Ascending aorta (tissue), 2 donors: ENCODE measurements at regions not wholly inside any gene's neighbourhood (a gene's known extent, or its start where the extent isn't known, plus 50 kb on each side); places are given as distances from the start of the nearest gene placed in this dataset.

Source experiments
- DNase-seq, 2 donors: peaks; one replicate each; pipeline ENCODE4 v3.0.0-alpha.2; 2019; ENCODE audit warnings: low spot score in 2 of 2
- H3K27ac ChIP-seq, 2 donors: fragments of 200-600 bp; sonication (generic); one replicate each; pipeline ENCODE4 v1.5.1; 2016 to 2017; ENCODE audit warnings: mild to moderate bottlenecking in 1 of 2
- H3K27me3 ChIP-seq: fragments of 200-600 bp; sonication (generic); one replicate; pipeline ENCODE4 v1.5.1; 2017
- H3K36me3 ChIP-seq, 2 donors: fragments of 200-600 bp; sonication (generic); one replicate each; pipeline ENCODE4 v1.5.1; 2016
- H3K4me1 ChIP-seq, 2 donors: fragments of 200-600 bp; sonication (generic); one replicate each; pipeline ENCODE4 v1.5.1; 2016 to 2017; ENCODE audit warnings: mild to moderate bottlenecking in 1 of 2
- H3K4me3 ChIP-seq, 2 donors: fragments of 200-600 bp; sonication (generic); one replicate each; pipeline ENCODE4 v1.5.1; 2016 to 2017; ENCODE audit warnings: mild to moderate bottlenecking in 1 of 2
- H3K9me3 ChIP-seq, 2 donors: fragments of 200-600 bp; sonication (generic); one replicate each; pipeline ENCODE4 v1.5.1; 2016
- intact Hi-C: fragments of 100-400 bp; cut with DNase I; formaldehyde crosslinking; loops from one replicate; pipeline ENCODE4 v1.15.1; 2023
- TF ChIP-seq, protein P1 (sequence below), 3 experiments: fragments of 200-600 bp in 2 of 3; fragments of 450-650 bp in 1 of 3; sonication (generic) in 2 of 3; IDR thresholded peaks; one replicate each; pipeline ENCODE4 v1.5.1; 2016 to 2019; ENCODE audit warnings: antibody characterized with exemption in 3 of 3, mild to moderate bottlenecking in 1 of 3, moderate library complexity in 1 of 3

DNA sequence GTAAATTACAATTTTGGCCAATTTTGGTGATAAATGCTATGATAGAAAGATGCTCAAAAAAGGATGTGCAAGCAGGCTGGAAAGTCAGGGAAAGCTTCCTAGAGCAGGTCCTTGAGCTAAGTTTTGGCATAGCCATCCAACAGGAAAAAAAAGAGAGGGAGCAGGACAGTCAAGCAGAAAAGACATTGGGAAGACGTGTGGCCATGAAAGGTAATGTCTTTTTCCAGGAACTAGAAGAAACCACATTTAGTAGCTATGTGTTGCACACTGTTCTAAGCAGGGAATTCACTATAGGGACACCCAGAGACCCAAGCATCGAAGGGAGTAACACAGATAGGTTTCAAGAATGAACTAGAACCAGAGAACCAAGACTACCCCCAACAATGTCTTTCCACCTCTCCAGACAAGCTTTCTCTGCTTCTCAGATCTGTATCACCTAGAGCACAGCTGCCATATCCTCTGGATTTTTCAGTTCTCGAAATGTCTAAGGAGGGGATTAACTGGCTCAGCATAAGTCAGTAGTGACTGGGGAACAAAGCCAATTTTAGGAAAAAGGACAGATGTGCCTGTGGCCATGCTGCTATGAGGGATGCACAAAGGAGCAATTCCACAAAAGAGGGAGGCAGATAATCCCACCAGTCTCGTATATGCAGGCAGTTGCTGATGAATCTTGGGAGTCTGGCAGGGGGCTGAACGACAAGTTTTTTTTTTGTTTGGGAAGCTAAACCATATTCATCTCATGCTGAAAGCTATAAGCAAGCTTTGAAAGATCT is 97.1 kb upstream of the DAB1 start:
- intact Hi-C loops, result no loop called here
- H3K27me3 ChIP-seq, result no peaks in the 10 kb centered on the region
- no peak for DNase-seq
- H3K36me3 ChIP-seq, result no peaks in the 10 kb centered on the region
- H3K4me1 ChIP-seq, result no peaks in the 10 kb centered on the region
- TF ChIP-seq, protein P1, sequence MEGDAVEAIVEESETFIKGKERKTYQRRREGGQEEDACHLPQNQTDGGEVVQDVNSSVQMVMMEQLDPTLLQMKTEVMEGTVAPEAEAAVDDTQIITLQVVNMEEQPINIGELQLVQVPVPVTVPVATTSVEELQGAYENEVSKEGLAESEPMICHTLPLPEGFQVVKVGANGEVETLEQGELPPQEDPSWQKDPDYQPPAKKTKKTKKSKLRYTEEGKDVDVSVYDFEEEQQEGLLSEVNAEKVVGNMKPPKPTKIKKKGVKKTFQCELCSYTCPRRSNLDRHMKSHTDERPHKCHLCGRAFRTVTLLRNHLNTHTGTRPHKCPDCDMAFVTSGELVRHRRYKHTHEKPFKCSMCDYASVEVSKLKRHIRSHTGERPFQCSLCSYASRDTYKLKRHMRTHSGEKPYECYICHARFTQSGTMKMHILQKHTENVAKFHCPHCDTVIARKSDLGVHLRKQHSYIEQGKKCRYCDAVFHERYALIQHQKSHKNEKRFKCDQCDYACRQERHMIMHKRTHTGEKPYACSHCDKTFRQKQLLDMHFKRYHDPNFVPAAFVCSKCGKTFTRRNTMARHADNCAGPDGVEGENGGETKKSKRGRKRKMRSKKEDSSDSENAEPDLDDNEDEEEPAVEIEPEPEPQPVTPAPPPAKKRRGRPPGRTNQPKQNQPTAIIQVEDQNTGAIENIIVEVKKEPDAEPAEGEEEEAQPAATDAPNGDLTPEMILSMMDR (IDR thresholded peaks at IDR 0.05), result no peak
- H3K4me3 ChIP-seq, result no peak overlapping the region
- H3K9me3 ChIP-seq, result no peaks in the 10 kb centered on the region
- H3K27ac ChIP-seq, result no peak overlapping the region

DNA sequence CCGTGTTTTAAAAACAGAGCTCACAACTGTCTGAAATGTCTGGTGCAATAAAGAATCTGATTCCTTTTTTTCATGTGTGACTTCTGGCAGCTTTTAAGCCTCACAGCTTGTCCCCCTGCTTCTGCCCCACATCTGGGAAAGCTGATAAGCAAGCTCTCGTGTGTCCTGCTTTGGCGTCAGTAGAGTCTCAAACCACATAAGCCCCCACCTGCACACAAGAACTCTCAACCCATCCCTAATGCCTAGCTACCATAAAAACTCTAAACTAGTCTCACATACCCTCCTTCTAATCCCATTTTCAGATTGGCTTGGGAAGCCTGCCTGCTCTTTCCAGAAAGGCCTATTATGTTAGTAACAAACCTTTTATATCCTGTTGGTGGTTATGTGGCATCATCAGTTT is 94.6 kb upstream of the DAB1 start:
- intact Hi-C loops, result no loop called here
- no peaks in the 10 kb centered on the region for H3K9me3 ChIP-seq

DNA sequence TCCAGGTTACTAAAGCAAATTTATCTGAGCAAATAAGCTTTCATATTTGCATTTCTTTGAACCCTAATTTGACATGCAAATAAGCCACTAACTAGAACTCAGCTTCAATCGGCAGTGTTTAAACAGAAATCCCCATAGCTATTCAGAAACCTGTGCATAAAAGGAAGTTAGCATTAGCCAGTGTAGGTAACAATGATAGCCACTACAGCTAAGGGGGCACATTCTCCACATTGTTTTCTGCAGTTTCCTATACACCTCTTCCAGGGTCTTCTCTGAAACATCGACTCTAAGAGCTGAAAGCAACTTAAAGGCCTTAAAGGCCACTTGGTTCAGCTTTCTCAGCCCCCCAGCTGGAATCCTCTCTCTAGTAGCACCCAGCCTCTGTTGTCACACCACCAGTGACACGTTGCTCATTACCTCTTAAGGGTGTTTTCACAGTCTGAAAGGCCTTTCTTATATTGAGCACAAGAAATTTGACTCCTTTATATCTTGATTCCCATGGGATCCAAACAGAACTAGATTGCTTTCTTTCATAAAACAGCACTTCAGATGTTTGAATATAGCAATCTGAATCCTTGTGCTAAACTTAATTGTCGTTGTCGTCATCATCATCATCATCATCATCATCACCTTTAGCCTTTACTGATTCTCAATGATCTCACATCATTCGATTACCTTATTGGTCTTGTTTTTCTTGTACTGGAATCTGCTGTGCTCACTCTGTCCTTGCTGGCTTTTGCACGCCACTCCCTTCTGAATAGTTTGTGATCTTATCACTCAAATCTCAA is 93.9 kb upstream of the DAB1 start:
- H3K4me1 ChIP-seq, result no peaks in the 10 kb centered on the region
- DNase-seq, result no peak
- TF ChIP-seq, protein P1 (IDR thresholded peaks at IDR 0.05), result no peak
- H3K27ac ChIP-seq, result no peak overlapping the region
- no peaks in the 10 kb centered on the region for H3K27me3 ChIP-seq
- intact Hi-C loops, result no loop called here
- H3K4me3 ChIP-seq, result no peak overlapping the region
- no peaks in the 10 kb centered on the region for H3K9me3 ChIP-seq
- no peaks in the 10 kb centered on the region for H3K36me3 ChIP-seq

More for the DNA sequence above, 94.6 kb upstream of the DAB1 start:
- H3K4me1 ChIP-seq, result no peaks in the 10 kb centered on the region
- no peaks in the 10 kb centered on the region for H3K36me3 ChIP-seq
- H3K4me3 ChIP-seq, result no peak overlapping the region
- TF ChIP-seq, protein P1 (IDR thresholded peaks at IDR 0.05), result no peak
- H3K27ac ChIP-seq, result no peak overlapping the region
- no peaks in the 10 kb centered on the region for H3K27me3 ChIP-seq
- DNase-seq, result no peak

DNA sequence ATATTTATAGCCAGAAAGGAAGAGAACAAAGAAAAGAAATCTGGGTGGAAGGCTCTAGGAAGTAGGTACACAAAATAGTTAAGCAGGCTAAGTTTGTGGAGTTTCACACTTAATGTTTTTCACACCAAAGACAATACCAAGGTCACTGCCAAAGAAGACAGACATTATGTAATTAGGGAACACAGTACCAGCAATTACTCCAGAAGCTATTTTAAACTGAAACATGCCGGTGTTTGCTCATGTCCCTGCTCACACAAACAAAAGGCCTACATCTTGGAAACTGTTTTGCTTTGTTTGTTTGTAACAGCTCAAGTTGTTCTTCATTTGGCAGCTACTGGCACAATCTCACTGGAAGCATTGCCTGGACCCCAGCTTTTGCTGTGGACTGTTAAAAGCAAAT is 88.5 kb upstream of the DAB1 start:
- no peaks in the 10 kb centered on the region for H3K9me3 ChIP-seq
- intact Hi-C loops, result no loop called here
- H3K4me1 ChIP-seq, result no peaks in the 10 kb centered on the region

DNA sequence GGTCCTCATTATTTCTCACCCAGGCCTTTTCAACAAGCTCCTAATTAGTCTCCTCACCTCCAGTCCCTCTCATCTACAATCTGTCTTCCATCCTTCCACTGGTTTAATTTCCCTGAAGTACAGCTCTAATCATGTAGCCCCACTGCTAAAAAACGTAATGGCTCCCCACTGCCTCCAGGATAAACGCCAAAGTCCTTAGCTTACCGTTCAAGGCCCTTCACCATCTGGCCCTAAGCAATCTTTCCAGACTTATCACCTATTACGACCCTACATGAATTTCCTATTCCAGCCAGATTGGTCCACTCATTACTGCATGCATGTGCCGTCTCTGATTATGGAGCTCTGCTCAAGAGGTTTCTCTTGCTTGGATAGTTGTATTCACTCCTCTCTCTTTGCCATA is 83.1 kb upstream of the DAB1 start:
- Histone ChIP-seq H3K27me3 (no peaks in the 10 kb centered on the region), H3K9me3 (no peaks in the 10 kb centered on the region), H3K27ac (no peak overlapping the region), H3K36me3 (no peaks in the 10 kb centered on the region), H3K4me1 (no peaks in the 10 kb centered on the region), H3K4me3 (no peak overlapping the region)
- intact Hi-C loops, result no loop called here
- DNase-seq, result no peak
- TF ChIP-seq, protein P1 (IDR thresholded peaks at IDR 0.05), result no peak

More for the DNA sequence above, 88.5 kb upstream of the DAB1 start:
- DNase-seq, result no peak
- no peaks in the 10 kb centered on the region for H3K36me3 ChIP-seq
- H3K27ac ChIP-seq, result no peak overlapping the region
- no peaks in the 10 kb centered on the region for H3K27me3 ChIP-seq
- no peak overlapping the region for H3K4me3 ChIP-seq
- TF ChIP-seq, protein P1 (IDR thresholded peaks at IDR 0.05), result no peak
